Liver (tissue), 3 donors: ENCODE measurements at regions not wholly inside any gene's neighbourhood (a gene's known extent, or its start where the extent isn't known, plus 50 kb on each side); places are given as distances from the start of the nearest gene placed in this dataset.

Experiments
- EGR1 ChIP-seq, 2 donors: IDR thresholded peaks; 2 replicates each; pipeline ENCODE4 v1.6.1; 2016 to 2018; ENCODE audit warnings: antibody characterized with exemption in 2 of 2, low read depth in 2 of 2
- GABPA ChIP-seq, 2 donors: IDR thresholded peaks in 1 of 2; conservative IDR thresholded peaks in 1 of 2; 2 replicates each; pipeline ENCODE4 v1.6.1; 2016; ENCODE audit warnings: antibody characterized with exemption in 2 of 2, mild to moderate bottlenecking in 1 of 2, moderate library complexity in 1 of 2
- JUND ChIP-seq, 2 donors: IDR thresholded peaks; 2 replicates each; pipeline ENCODE4 v1.6.1; 2016; ENCODE audit warnings: antibody characterized with exemption in 2 of 2
- RAD21 ChIP-seq, 2 donors: IDR thresholded peaks; 2 replicates each; pipeline ENCODE4 v1.6.1; 2016; ENCODE audit warnings: antibody characterized with exemption in 2 of 2, mild to moderate bottlenecking in 2 of 2
- RXRA ChIP-seq, 2 donors: IDR thresholded peaks; 2 replicates each; pipeline ENCODE4 v1.6.1; 2017 to 2018; ENCODE audit warnings: antibody characterized with exemption in 2 of 2, mild to moderate bottlenecking in 1 of 2
- SP1 ChIP-seq: IDR thresholded peaks from 2 replicates; pipeline ENCODE4 v1.6.1; 2018; ENCODE audit warnings: antibody characterized with exemption, mild to moderate bottlenecking
- TAF1 ChIP-seq: conservative IDR thresholded peaks from 2 replicates; pipeline ENCODE4 v1.6.1; 2016; ENCODE audit warnings: antibody characterized with exemption, mild to moderate bottlenecking
- YY1 ChIP-seq: IDR thresholded peaks from 2 replicates; pipeline ENCODE4 v1.6.1; 2016; ENCODE audit warnings: antibody characterized with exemption, mild to moderate bottlenecking
- TF ChIP-seq, protein P1 (sequence below): fragments of 150-350 bp; IDR thresholded peaks from 2 replicates; pipeline ENCODE4 v1.5.1; 2017; ENCODE audit warnings: improper control_type of control experiment, low read depth, low read length; ENCODE audit not compliant: missing input control
- TF ChIP-seq, protein P2 (sequence below): IDR thresholded peaks from 2 replicates; pipeline ENCODE4 v1.6.1; 2016; ENCODE audit warnings: antibody characterized with exemption, mild to moderate bottlenecking
- TF ChIP-seq, protein P3 (sequence below): IDR thresholded peaks from 2 replicates; pipeline ENCODE4 v1.6.1; 2016; ENCODE audit warnings: antibody characterized with exemption
- TF ChIP-seq, protein P4 (sequence below): IDR thresholded peaks from 2 replicates; pipeline ENCODE4 v1.6.1; 2016; ENCODE audit warnings: antibody characterized with exemption
- TF ChIP-seq, protein P5 (sequence below): IDR thresholded peaks from 2 replicates; pipeline ENCODE4 v1.6.1; 2016; ENCODE audit warnings: antibody characterized with exemption
- donor health status: healthy.
- donor health status: healthy.

DNA sequence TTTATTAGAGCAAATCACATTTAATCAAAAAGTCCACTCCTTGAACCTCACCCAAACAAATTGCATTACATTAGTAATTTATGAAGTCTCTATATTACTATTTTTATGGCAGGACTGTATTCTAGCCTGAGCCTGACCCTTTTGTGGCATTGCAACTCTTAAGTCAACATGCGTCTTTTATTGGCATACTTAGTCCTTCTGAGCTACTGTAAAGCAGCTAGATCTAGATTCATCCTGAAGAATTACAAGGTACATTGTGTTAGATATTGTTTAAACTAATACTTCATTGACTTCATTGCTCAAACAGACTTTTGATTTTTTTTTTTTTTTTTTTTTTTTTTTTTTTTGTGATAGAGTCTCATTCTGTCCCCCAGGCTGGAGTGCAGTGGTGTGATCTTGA, 1842.5 kb upstream of the CDH9 start:
- TF ChIP-seq, protein P1, sequence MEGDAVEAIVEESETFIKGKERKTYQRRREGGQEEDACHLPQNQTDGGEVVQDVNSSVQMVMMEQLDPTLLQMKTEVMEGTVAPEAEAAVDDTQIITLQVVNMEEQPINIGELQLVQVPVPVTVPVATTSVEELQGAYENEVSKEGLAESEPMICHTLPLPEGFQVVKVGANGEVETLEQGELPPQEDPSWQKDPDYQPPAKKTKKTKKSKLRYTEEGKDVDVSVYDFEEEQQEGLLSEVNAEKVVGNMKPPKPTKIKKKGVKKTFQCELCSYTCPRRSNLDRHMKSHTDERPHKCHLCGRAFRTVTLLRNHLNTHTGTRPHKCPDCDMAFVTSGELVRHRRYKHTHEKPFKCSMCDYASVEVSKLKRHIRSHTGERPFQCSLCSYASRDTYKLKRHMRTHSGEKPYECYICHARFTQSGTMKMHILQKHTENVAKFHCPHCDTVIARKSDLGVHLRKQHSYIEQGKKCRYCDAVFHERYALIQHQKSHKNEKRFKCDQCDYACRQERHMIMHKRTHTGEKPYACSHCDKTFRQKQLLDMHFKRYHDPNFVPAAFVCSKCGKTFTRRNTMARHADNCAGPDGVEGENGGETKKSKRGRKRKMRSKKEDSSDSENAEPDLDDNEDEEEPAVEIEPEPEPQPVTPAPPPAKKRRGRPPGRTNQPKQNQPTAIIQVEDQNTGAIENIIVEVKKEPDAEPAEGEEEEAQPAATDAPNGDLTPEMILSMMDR: no peak
- TF ChIP-seq, protein P2, sequence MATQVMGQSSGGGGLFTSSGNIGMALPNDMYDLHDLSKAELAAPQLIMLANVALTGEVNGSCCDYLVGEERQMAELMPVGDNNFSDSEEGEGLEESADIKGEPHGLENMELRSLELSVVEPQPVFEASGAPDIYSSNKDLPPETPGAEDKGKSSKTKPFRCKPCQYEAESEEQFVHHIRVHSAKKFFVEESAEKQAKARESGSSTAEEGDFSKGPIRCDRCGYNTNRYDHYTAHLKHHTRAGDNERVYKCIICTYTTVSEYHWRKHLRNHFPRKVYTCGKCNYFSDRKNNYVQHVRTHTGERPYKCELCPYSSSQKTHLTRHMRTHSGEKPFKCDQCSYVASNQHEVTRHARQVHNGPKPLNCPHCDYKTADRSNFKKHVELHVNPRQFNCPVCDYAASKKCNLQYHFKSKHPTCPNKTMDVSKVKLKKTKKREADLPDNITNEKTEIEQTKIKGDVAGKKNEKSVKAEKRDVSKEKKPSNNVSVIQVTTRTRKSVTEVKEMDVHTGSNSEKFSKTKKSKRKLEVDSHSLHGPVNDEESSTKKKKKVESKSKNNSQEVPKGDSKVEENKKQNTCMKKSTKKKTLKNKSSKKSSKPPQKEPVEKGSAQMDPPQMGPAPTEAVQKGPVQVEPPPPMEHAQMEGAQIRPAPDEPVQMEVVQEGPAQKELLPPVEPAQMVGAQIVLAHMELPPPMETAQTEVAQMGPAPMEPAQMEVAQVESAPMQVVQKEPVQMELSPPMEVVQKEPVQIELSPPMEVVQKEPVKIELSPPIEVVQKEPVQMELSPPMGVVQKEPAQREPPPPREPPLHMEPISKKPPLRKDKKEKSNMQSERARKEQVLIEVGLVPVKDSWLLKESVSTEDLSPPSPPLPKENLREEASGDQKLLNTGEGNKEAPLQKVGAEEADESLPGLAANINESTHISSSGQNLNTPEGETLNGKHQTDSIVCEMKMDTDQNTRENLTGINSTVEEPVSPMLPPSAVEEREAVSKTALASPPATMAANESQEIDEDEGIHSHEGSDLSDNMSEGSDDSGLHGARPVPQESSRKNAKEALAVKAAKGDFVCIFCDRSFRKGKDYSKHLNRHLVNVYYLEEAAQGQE: no peak
- no peak for TF ChIP-seq JUND (IDR thresholded peaks at IDR 0.05)
- no peak for TF ChIP-seq GABPA (IDR thresholded peaks at IDR 0.05 in 1 of 2, conservative IDR thresholded peaks at IDR 0.05 in 1 of 2)
- no peak for TF ChIP-seq RAD21 (IDR thresholded peaks at IDR 0.05)
- TF ChIP-seq, protein P3, sequence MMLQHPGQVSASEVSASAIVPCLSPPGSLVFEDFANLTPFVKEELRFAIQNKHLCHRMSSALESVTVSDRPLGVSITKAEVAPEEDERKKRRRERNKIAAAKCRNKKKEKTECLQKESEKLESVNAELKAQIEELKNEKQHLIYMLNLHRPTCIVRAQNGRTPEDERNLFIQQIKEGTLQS: no peak
- TF ChIP-seq RXRA (IDR thresholded peaks at IDR 0.05): no peak
- TF ChIP-seq, protein P4, sequence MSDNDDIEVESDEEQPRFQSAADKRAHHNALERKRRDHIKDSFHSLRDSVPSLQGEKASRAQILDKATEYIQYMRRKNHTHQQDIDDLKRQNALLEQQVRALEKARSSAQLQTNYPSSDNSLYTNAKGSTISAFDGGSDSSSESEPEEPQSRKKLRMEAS: no peak
- TF ChIP-seq TAF1: no peak
- TF ChIP-seq, protein P5, sequence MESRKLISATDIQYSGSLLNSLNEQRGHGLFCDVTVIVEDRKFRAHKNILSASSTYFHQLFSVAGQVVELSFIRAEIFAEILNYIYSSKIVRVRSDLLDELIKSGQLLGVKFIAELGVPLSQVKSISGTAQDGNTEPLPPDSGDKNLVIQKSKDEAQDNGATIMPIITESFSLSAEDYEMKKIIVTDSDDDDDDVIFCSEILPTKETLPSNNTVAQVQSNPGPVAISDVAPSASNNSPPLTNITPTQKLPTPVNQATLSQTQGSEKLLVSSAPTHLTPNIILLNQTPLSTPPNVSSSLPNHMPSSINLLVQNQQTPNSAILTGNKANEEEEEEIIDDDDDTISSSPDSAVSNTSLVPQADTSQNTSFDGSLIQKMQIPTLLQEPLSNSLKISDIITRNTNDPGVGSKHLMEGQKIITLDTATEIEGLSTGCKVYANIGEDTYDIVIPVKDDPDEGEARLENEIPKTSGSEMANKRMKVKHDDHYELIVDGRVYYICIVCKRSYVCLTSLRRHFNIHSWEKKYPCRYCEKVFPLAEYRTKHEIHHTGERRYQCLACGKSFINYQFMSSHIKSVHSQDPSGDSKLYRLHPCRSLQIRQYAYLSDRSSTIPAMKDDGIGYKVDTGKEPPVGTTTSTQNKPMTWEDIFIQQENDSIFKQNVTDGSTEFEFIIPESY: no peak
- TF ChIP-seq SP1: no peak
- TF ChIP-seq YY1: no peak
- TF ChIP-seq EGR1 (IDR thresholded peaks at IDR 0.05; ENCODE audit: low read depth in 2 of 2): no peak
